Memory B cell (primary cell): ENCODE measurements at regions not wholly inside any gene's neighbourhood (a gene's known extent, or its start where the extent isn't known, plus 50 kb on each side); places are given as distances from the start of the nearest gene placed in this dataset.
"Not testable (repeated sequence)": the region's sequence is repeated elsewhere in the genome, so short reads cannot be mapped to it uniquely, and the experiment has no call there.

Experiments used
- ATAC-seq: fragments of 150-1000 bp; cut with Tn5 transposase; 2 replicates; pipeline ENCODE4 v1.10.0; 2021; ENCODE audit warnings: low read depth, mild to moderate bottlenecking, moderate library complexity
- DNase-seq, 2 donors: peaks; one replicate each; pipeline ENCODE4 v3.0.0; 2022; ENCODE audit warnings: low spot score in 2 of 2
- H3K27ac Mint-ChIP-seq: one replicate; pipeline ENCODE4 v1.8.0; 2022; ENCODE audit warnings: mild to moderate bottlenecking, moderate library complexity, mixed read lengths
- H3K27me3 Mint-ChIP-seq: one replicate; pipeline ENCODE4 v1.8.0; 2022; ENCODE audit warnings: mixed read lengths
- H3K36me3 Mint-ChIP-seq: one replicate; pipeline ENCODE4 v1.8.0; 2022; ENCODE audit warnings: mild to moderate bottlenecking, mixed read lengths
- H3K4me1 Mint-ChIP-seq: one replicate; pipeline ENCODE4 v1.8.0; 2022; ENCODE audit warnings: mixed read lengths
- H3K4me3 Mint-ChIP-seq: one replicate; pipeline ENCODE4 v1.8.0; 2022; ENCODE audit warnings: mild to moderate bottlenecking, moderate library complexity, mixed read lengths
- H3K9me3 Mint-ChIP-seq: one replicate; pipeline ENCODE4 v1.8.0; 2022; ENCODE audit warnings: mixed read lengths

GRCh38 chr4:77269505-77269904, 112.5 kb downstream of the CCNG2 start:
- Mint-ChIP-seq H3K4me1 (no peaks in the 10 kb centered on the region), H3K27ac (no peak overlapping the region), H3K9me3 (no peaks in the 10 kb centered on the region), H3K27me3 (peaks cover 3% of the 10 kb centered on the region), H3K36me3 (no peaks in the 10 kb centered on the region), H3K4me3 (no peak overlapping the region)
- DNase-seq (no peak), ATAC-seq (no peak)

- DNase-seq (no peak), ATAC-seq (no peak)
- Mint-ChIP-seq H3K9me3 (no peaks in the 10 kb centered on the region), H3K36me3 (no peaks in the 10 kb centered on the region), H3K4me3 (no peak overlapping the region), H3K4me1 (no peaks in the 10 kb centered on the region), H3K27me3 (peaks cover 5% of the 10 kb centered on the region), H3K27ac (no peak overlapping the region)
Measured at GRCh38 chr4:77273412-77273811, 116.4 kb downstream of the CCNG2 start.

- DNase-seq, H3K36me3 Mint-ChIP-seq, H3K27me3 Mint-ChIP-seq, H3K4me3 Mint-ChIP-seq, ATAC-seq, H3K9me3 Mint-ChIP-seq, H3K27ac Mint-ChIP-seq, H3K4me1 Mint-ChIP-seq: not testable (repeated sequence)
Measured at GRCh38 chr4:77279114-77279513, 122.1 kb downstream of the CCNG2 start.

GRCh38 chr4:77282305-77282704, 125.3 kb downstream of the CCNG2 start:
- Mint-ChIP-seq H3K4me1 (no peaks in the 10 kb centered on the region), H3K4me3 (no peak overlapping the region), H3K27ac (no peak overlapping the region), H3K36me3 (no peaks in the 10 kb centered on the region), H3K27me3 (peaks cover 1% of the 10 kb centered on the region), H3K9me3 (no peaks in the 10 kb centered on the region)
- ATAC-seq = no peak
- no peak for DNase-seq

- no peaks in the 10 kb centered on the region for H3K9me3 Mint-ChIP-seq
- no peaks in the 10 kb centered on the region for H3K36me3 Mint-ChIP-seq
- no peak overlapping the region for H3K4me3 Mint-ChIP-seq
- no peak overlapping the region for H3K27ac Mint-ChIP-seq
- H3K27me3 Mint-ChIP-seq = peaks cover 1% of the 10 kb centered on the region
- DNase-seq (no peak), ATAC-seq (no peak)
- H3K4me1 Mint-ChIP-seq = no peaks in the 10 kb centered on the region
Measured at GRCh38 chr4:77284036-77284435, 127.0 kb downstream of the CCNG2 start.

- H3K9me3 Mint-ChIP-seq = no peaks in the 10 kb centered on the region
- no peak overlapping the region for H3K27ac Mint-ChIP-seq
- H3K4me1 Mint-ChIP-seq = no peaks in the 10 kb centered on the region
- peaks cover 4% of the 10 kb centered on the region for H3K27me3 Mint-ChIP-seq
- DNase-seq (no peak), ATAC-seq (no peak)
- H3K4me3 Mint-ChIP-seq = no peak overlapping the region
- H3K36me3 Mint-ChIP-seq = no peaks in the 10 kb centered on the region
Measured at GRCh38 chr4:77286906-77287305, 129.9 kb downstream of the CCNG2 start.

GRCh38 chr4:77293426-77293825, 136.4 kb downstream of the CCNG2 start:
- no peaks in the 10 kb centered on the region for H3K36me3 Mint-ChIP-seq
- H3K27ac Mint-ChIP-seq = no peak overlapping the region
- no peak overlapping the region for H3K4me3 Mint-ChIP-seq
- H3K27me3 Mint-ChIP-seq = peaks cover 4% of the 10 kb centered on the region
- no peaks in the 10 kb centered on the region for H3K4me1 Mint-ChIP-seq
- DNase-seq (no peak), ATAC-seq (no peak)
- H3K9me3 Mint-ChIP-seq = peaks cover 3% of the 10 kb centered on the region

- not testable (repeated sequence) for H3K27ac Mint-ChIP-seq, H3K36me3 Mint-ChIP-seq, DNase-seq, H3K4me1 Mint-ChIP-seq, ATAC-seq, H3K27me3 Mint-ChIP-seq, H3K4me3 Mint-ChIP-seq, H3K9me3 Mint-ChIP-seq
Measured at GRCh38 chr4:77300996-77301395, 144.0 kb downstream of the CCNG2 start.

GRCh38 chr4:77305766-77306165, 148.8 kb downstream of the CCNG2 start:
- H3K4me3 Mint-ChIP-seq = no peak overlapping the region
- H3K36me3 Mint-ChIP-seq = no peaks in the 10 kb centered on the region
- H3K27ac Mint-ChIP-seq = no peak overlapping the region
- peaks cover 1% of the 10 kb centered on the region for H3K27me3 Mint-ChIP-seq
- H3K9me3 Mint-ChIP-seq = no peaks in the 10 kb centered on the region
- ATAC-seq = no peak
- no peak for DNase-seq
- no peaks in the 10 kb centered on the region for H3K4me1 Mint-ChIP-seq

- ATAC-seq (no peak), DNase-seq (no peak)
- no peaks in the 10 kb centered on the region for H3K9me3 Mint-ChIP-seq
- H3K27ac Mint-ChIP-seq = no peak overlapping the region
- H3K27me3 Mint-ChIP-seq = peaks cover 1% of the 10 kb centered on the region
- H3K4me3 Mint-ChIP-seq = no peak overlapping the region
- no peaks in the 10 kb centered on the region for H3K4me1 Mint-ChIP-seq
- H3K36me3 Mint-ChIP-seq = no peaks in the 10 kb centered on the region
Measured at GRCh38 chr4:77306496-77306895, 149.5 kb downstream of the CCNG2 start.

GRCh38 chr4:77308843-77309242, 151.8 kb downstream of the CCNG2 start:
- Mint-ChIP-seq H3K27me3 (peaks cover 3% of the 10 kb centered on the region), H3K4me1 (no peaks in the 10 kb centered on the region), H3K9me3 (no peaks in the 10 kb centered on the region), H3K4me3 (no peak overlapping the region), H3K36me3 (peaks cover 2% of the 10 kb centered on the region), H3K27ac (no peak overlapping the region)
- DNase-seq (no peak), ATAC-seq (no peak)

GRCh38 chr4:77309496-77309895, 152.5 kb downstream of the CCNG2 start:
- Mint-ChIP-seq H3K9me3 (no peaks in the 10 kb centered on the region), H3K4me1 (no peaks in the 10 kb centered on the region), H3K4me3 (no peak overlapping the region), H3K27ac (no peak overlapping the region), H3K36me3 (peaks cover 2% of the 10 kb centered on the region), H3K27me3 (peaks cover 2% of the 10 kb centered on the region)
- no peak for ATAC-seq
- no peak for DNase-seq

- DNase-seq = no peak
- no peak for ATAC-seq
- peaks cover 4% of the 10 kb centered on the region for H3K27me3 Mint-ChIP-seq
- no peak overlapping the region for H3K4me3 Mint-ChIP-seq
- peaks cover 2% of the 10 kb centered on the region for H3K36me3 Mint-ChIP-seq
- no peaks in the 10 kb centered on the region for H3K9me3 Mint-ChIP-seq
- no peaks in the 10 kb centered on the region for H3K4me1 Mint-ChIP-seq
- H3K27ac Mint-ChIP-seq = no peak overlapping the region
Measured at GRCh38 chr4:77310931-77311330, 153.9 kb downstream of the CCNG2 start.

GRCh38 chr4:77314697-77315096, 157.7 kb downstream of the CCNG2 start:
- ATAC-seq = no peak
- Mint-ChIP-seq H3K4me1 (no peaks in the 10 kb centered on the region), H3K9me3 (peaks cover 2% of the 10 kb centered on the region), H3K4me3 (no peak overlapping the region), H3K27me3 (peaks cover 9% of the 10 kb centered on the region), H3K27ac (no peak overlapping the region), H3K36me3 (peaks cover 4% of the 10 kb centered on the region)
- no peak for DNase-seq

- peaks cover 4% of the 10 kb centered on the region for H3K9me3 Mint-ChIP-seq
- ATAC-seq (no peak), DNase-seq (no peak)
- peaks cover 3% of the 10 kb centered on the region for H3K36me3 Mint-ChIP-seq
- no peaks in the 10 kb centered on the region for H3K4me1 Mint-ChIP-seq
- no peak overlapping the region for H3K27ac Mint-ChIP-seq
- no peak overlapping the region for H3K4me3 Mint-ChIP-seq
- peaks cover 8% of the 10 kb centered on the region for H3K27me3 Mint-ChIP-seq
Measured at GRCh38 chr4:77327151-77327550, 170.1 kb downstream of the CCNG2 start.
